ENCODE measurements at regions not wholly inside any gene's neighbourhood (a gene's known extent, or its start where the extent isn't known, plus 50 kb on each side); places are given as distances from the start of the nearest gene placed in this dataset.

DNA sequence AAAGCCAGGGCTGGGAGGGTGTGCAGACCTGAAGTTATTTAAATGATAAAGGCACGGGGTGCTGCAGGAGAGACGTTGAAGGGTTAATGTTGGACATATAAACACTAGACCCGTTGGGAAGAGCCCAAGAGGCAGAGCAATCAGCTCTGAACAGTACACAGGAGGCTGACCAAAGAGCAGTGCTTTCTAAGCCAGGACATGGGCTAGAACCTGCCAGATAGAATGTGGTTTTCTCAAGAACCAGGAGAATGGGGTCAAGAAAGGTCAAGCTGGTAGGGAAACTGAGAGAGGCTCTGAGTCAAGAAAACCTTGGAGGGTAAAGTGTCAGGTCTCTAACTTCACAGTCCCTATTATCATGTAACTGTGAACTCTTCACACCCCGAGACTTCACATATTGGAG is 143.2 kb upstream of the EEA1 start:
- Histone ChIP-seq H4K20me1 (ENCODE audit: insufficient read depth) (no peaks in the 10 kb centered on the region), H3K9me3 (no peaks in the 10 kb centered on the region), H3K9me2 (no peaks in the 10 kb centered on the region), H3K4me2 (no peak overlapping the region), H3K4me3 (ENCODE audit: low read depth in 2 of 2, low read length in 1 of 2) (no peak overlapping the region), H3K36me3 (replicated peaks in 1 of 2; ENCODE audit: control insufficient read depth in 1 of 2, insufficient read depth in 2 of 2, low read length in 1 of 2) (no peaks in the 10 kb centered on the region), H3K27ac (ENCODE audit: low read depth in 2 of 2, low read length in 1 of 2) (no peak overlapping the region), H3K79me2 (ENCODE audit: insufficient read depth) (no peaks in the 10 kb centered on the region), H3K4me1 (ENCODE audit: control insufficient read depth in 1 of 2, insufficient read depth in 2 of 2, low read depth in 1 of 2, low read length in 1 of 2) (no peaks in the 10 kb centered on the region), H2AFZ (ENCODE audit: low read depth) (no peak overlapping the region), H3F3A (replicated peaks; ENCODE audit: insufficient read depth) (no peaks in the 10 kb centered on the region), H3K27me3 (ENCODE audit: insufficient read depth) (no peaks in the 10 kb centered on the region), H3K9ac (no peak overlapping the region)
- 58% methylated on average over 4 of the region's 4 CpGs for WGBS (ENCODE audit: low lambda C conversion rate)
- POLR2A ChIA-PET: no interaction called here
- no peak for DNase-seq
- CTCF ChIA-PET: no interaction called here
- TF ChIP-seq EP300 (IDR thresholded peaks at IDR 0.05; ENCODE audit: borderline replicate concordance in 1 of 2, low read depth in 1 of 2, low read length in 1 of 2) (no peak), SMC3 (IDR thresholded peaks at IDR 0.05; ENCODE audit: low read depth, low read length) (no peak), EZH2phosphoT487 (IDR thresholded peaks at IDR 0.05; ENCODE audit: borderline replicate concordance, low read depth) (no peak), CHD2 (IDR thresholded peaks at IDR 0.05; ENCODE audit: low read length, partially characterized antibody) (no peak), TAF1 (IDR thresholded peaks at IDR 0.05; ENCODE audit: borderline replicate concordance, low read depth, low read length) (no peak), NFIC (IDR thresholded peaks at IDR 0.05; ENCODE audit: borderline replicate concordance) (no peak), YY1 (IDR thresholded peaks at IDR 0.05; ENCODE audit: low read depth) (no peak), USF2 (IDR thresholded peaks at IDR 0.05; ENCODE audit: borderline replicate concordance, low read depth, low read length) (no peak)

GRCh38 chr12:93073324-93073723 is 144.2 kb upstream of the EEA1 start:
- no peak overlapping the region for H3K4me2 ChIP-seq
- no peak overlapping the region for H3K4me3 ChIP-seq (ENCODE audit: low read depth in 2 of 2, low read length in 1 of 2)
- ChIA-PET POLR2A (no interaction called here), CTCF (no interaction called here)
- H3K9me2 ChIP-seq: no peaks in the 10 kb centered on the region
- no peaks in the 10 kb centered on the region for H3K27me3 ChIP-seq (ENCODE audit: insufficient read depth)
- H2AFZ ChIP-seq (ENCODE audit: low read depth): no peak overlapping the region
- DNase-seq: no peak
- no peak overlapping the region for H3K27ac ChIP-seq (ENCODE audit: low read depth in 2 of 2, low read length in 1 of 2)
- H3K9me3 ChIP-seq: no peaks in the 10 kb centered on the region
- H3K4me1 ChIP-seq (ENCODE audit: control insufficient read depth in 1 of 2, insufficient read depth in 2 of 2, low read depth in 1 of 2, low read length in 1 of 2): no peaks in the 10 kb centered on the region
- H3K36me3 ChIP-seq (replicated peaks in 1 of 2; ENCODE audit: control insufficient read depth in 1 of 2, insufficient read depth in 2 of 2, low read length in 1 of 2): no peaks in the 10 kb centered on the region
- no peaks in the 10 kb centered on the region for H4K20me1 ChIP-seq (ENCODE audit: insufficient read depth)
- TF ChIP-seq RFX5 (IDR thresholded peaks at IDR 0.05; ENCODE audit: low read length) (no peak), MXI1 (IDR thresholded peaks at IDR 0.05; ENCODE audit: low read depth, low read length) (no peak), RCOR1 (IDR thresholded peaks at IDR 0.05; ENCODE audit: low read length) (no peak), GATA2 (CRISPR knock-in tag; IDR thresholded peaks at IDR 0.05) (no peak), FOSL2 (IDR thresholded peaks at IDR 0.05; ENCODE audit: borderline replicate concordance, low read depth) (no peak), CHD2 (IDR thresholded peaks at IDR 0.05; ENCODE audit: low read length, partially characterized antibody) (no peak), SIN3A (IDR thresholded peaks at IDR 0.05; ENCODE audit: borderline replicate concordance, low read depth, low read length) (no peak), POLR2AphosphoS5 (IDR thresholded peaks at IDR 0.05; ENCODE audit: low read depth, low read length) (no peak), JUND (IDR thresholded peaks at IDR 0.05) (no peak), YY1 (IDR thresholded peaks at IDR 0.05; ENCODE audit: low read depth) (no peak), TEAD4 (IDR thresholded peaks at IDR 0.05; ENCODE audit: borderline replicate concordance, insufficient read depth) (no peak)
- TF ChIP-seq, protein P1, sequence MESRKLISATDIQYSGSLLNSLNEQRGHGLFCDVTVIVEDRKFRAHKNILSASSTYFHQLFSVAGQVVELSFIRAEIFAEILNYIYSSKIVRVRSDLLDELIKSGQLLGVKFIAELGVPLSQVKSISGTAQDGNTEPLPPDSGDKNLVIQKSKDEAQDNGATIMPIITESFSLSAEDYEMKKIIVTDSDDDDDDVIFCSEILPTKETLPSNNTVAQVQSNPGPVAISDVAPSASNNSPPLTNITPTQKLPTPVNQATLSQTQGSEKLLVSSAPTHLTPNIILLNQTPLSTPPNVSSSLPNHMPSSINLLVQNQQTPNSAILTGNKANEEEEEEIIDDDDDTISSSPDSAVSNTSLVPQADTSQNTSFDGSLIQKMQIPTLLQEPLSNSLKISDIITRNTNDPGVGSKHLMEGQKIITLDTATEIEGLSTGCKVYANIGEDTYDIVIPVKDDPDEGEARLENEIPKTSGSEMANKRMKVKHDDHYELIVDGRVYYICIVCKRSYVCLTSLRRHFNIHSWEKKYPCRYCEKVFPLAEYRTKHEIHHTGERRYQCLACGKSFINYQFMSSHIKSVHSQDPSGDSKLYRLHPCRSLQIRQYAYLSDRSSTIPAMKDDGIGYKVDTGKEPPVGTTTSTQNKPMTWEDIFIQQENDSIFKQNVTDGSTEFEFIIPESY (IDR thresholded peaks at IDR 0.05; ENCODE audit: borderline replicate concordance, low read depth): no peak
- TF ChIP-seq, protein P2, sequence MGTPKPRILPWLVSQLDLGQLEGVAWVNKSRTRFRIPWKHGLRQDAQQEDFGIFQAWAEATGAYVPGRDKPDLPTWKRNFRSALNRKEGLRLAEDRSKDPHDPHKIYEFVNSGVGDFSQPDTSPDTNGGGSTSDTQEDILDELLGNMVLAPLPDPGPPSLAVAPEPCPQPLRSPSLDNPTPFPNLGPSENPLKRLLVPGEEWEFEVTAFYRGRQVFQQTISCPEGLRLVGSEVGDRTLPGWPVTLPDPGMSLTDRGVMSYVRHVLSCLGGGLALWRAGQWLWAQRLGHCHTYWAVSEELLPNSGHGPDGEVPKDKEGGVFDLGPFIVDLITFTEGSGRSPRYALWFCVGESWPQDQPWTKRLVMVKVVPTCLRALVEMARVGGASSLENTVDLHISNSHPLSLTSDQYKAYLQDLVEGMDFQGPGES (IDR thresholded peaks at IDR 0.05; ENCODE audit: low read depth, low read length): no peak
- 50% methylated on average over 4 of the region's 4 CpGs for WGBS (ENCODE audit: low lambda C conversion rate)
- H3K79me2 ChIP-seq (ENCODE audit: insufficient read depth): no peaks in the 10 kb centered on the region
- no peaks in the 10 kb centered on the region for H3F3A ChIP-seq (replicated peaks; ENCODE audit: insufficient read depth)
- H3K9ac ChIP-seq: no peak overlapping the region

Data from SK-N-SH (cell line).